Mesenchymal stem cell (in vitro differentiated cells and primary cell): ENCODE measurements at regions not wholly inside any gene's neighbourhood (a gene's known extent, or its start where the extent isn't known, plus 50 kb on each side); places are given as distances from the start of the nearest gene placed in this dataset.

Experiments used
- DNase-seq: peaks from one replicate; pipeline ENCODE4 v3.0.0-alpha.2; 2013
- H2AFZ ChIP-seq: one replicate; pipeline ENCODE4 v1.6.1; 2013; ENCODE audit warnings: low read depth, mild to moderate bottlenecking, control low read depth, inconsistent platforms, low read length, moderate library complexity
- H2AK5ac ChIP-seq: 2 replicates; pipeline ENCODE4 v1.6.1; 2013; ENCODE audit warnings: low read length, moderate library complexity, mild to moderate bottlenecking, inconsistent platforms; ENCODE audit not compliant: severe bottlenecking
- H2BK120ac ChIP-seq: one replicate; pipeline ENCODE4 v1.6.1; 2013; ENCODE audit warnings: low read depth, mild to moderate bottlenecking, inconsistent platforms, low read length, moderate library complexity
- H2BK12ac ChIP-seq, 2 experiments: one replicate each; pipeline ENCODE4 v1.6.1; 2013; ENCODE audit warnings: inconsistent platforms in 2 of 2, low read length in 2 of 2, mild to moderate bottlenecking in 2 of 2, moderate library complexity in 2 of 2, control low read depth in 1 of 2
- H2BK15ac ChIP-seq: one replicate; pipeline ENCODE4 v1.6.1; 2013; ENCODE audit warnings: mild to moderate bottlenecking, low read depth, inconsistent platforms; ENCODE audit not compliant: poor library complexity, severe bottlenecking
- H2BK5ac ChIP-seq: 2 replicates; pipeline ENCODE4 v1.6.1; 2013; ENCODE audit warnings: low read depth, mild to moderate bottlenecking, low read length, control low read depth, inconsistent platforms; ENCODE audit not compliant: poor library complexity, severe bottlenecking
- H3K14ac ChIP-seq, 2 experiments: one replicate each; pipeline ENCODE4 v1.6.1; 2013; ENCODE audit warnings: inconsistent platforms in 2 of 2, low read length in 2 of 2, control low read depth in 1 of 2, mild to moderate bottlenecking in 1 of 2, moderate library complexity in 1 of 2
- H3K18ac ChIP-seq, 2 experiments: one replicate each; pipeline ENCODE4 v1.6.1; 2013; ENCODE audit warnings: inconsistent platforms in 2 of 2, low read length in 2 of 2, control low read depth in 1 of 2, low read depth in 1 of 2, mild to moderate bottlenecking in 1 of 2
- H3K23ac ChIP-seq, 2 experiments: one replicate each; pipeline ENCODE4 v1.6.1; 2013; ENCODE audit warnings: inconsistent platforms in 2 of 2, low read length in 2 of 2, mild to moderate bottlenecking in 2 of 2, moderate library complexity in 2 of 2, control low read depth in 1 of 2
- H3K27ac ChIP-seq: 2 replicates; pipeline ENCODE4 v1.5.1; 2013; ENCODE audit warnings: mild to moderate bottlenecking, moderate library complexity, low read length, control low read depth, inconsistent platforms; ENCODE audit not compliant: poor library complexity, severe bottlenecking
- H3K27me3 ChIP-seq, 2 experiments: 2 replicates each; pipeline versions ENCODE4 v1.6.1 to v1.7.0; 2013; ENCODE audit warnings: low read length in 2 of 2, mild to moderate bottlenecking in 2 of 2, moderate library complexity in 2 of 2, control low read depth in 1 of 2, inconsistent platforms in 1 of 2; ENCODE audit not compliant: control insufficient read depth in 1 of 2, insufficient read depth in 1 of 2
- H3K36me3 ChIP-seq, 2 experiments: 2 replicates each; pipeline versions ENCODE4 v1.6.1 to v1.7.0; 2013; ENCODE audit warnings: low read length in 2 of 2, control low read depth in 1 of 2, inconsistent platforms in 1 of 2, low read depth in 1 of 2, mild to moderate bottlenecking in 1 of 2; ENCODE audit not compliant: insufficient read depth in 2 of 2, control insufficient read depth in 1 of 2
- H3K4ac ChIP-seq, 2 experiments: one replicate each; pipeline ENCODE4 v1.6.1; 2013; ENCODE audit warnings: inconsistent platforms in 2 of 2, low read length in 2 of 2, mild to moderate bottlenecking in 2 of 2, moderate library complexity in 2 of 2, control low read depth in 1 of 2, low read depth in 1 of 2
- H3K4me1 ChIP-seq: 2 replicates; pipeline ENCODE4 v1.6.1; 2013; ENCODE audit warnings: low read depth, low read length, control low read depth; ENCODE audit not compliant: control insufficient read depth, insufficient read depth
- H3K4me2 ChIP-seq: 2 replicates; pipeline ENCODE4 v1.6.1; 2013; ENCODE audit warnings: low read length, mild to moderate bottlenecking, inconsistent platforms; ENCODE audit not compliant: poor library complexity, severe bottlenecking
- H3K4me3 ChIP-seq, 2 experiments: 2 replicates each; pipeline versions ENCODE4 v1.5.1 to v1.7.0; 2013; ENCODE audit warnings: low read length in 2 of 2, mild to moderate bottlenecking in 2 of 2, control low read depth in 1 of 2, low read depth in 1 of 2; ENCODE audit not compliant: insufficient read depth in 1 of 2
- H3K79me1 ChIP-seq: replicated peaks from 2 replicates; pipeline ENCODE4 v1.6.1; 2013; ENCODE audit warnings: mild to moderate bottlenecking, control low read depth, low read length, inconsistent platforms; ENCODE audit not compliant: poor library complexity, severe bottlenecking
- H3K9ac ChIP-seq: 2 replicates; pipeline ENCODE4 v1.7.0; 2013; ENCODE audit warnings: mild to moderate bottlenecking, low read length, moderate library complexity
- H3K9me3 ChIP-seq: 2 replicates; pipeline ENCODE4 v1.7.0; 2013; ENCODE audit warnings: mild to moderate bottlenecking, low read length; ENCODE audit not compliant: control insufficient read depth
- H4K8ac ChIP-seq: one replicate; pipeline ENCODE4 v1.6.1; 2013; ENCODE audit warnings: inconsistent platforms, mild to moderate bottlenecking, low read length, moderate library complexity
- H4K91ac ChIP-seq: one replicate; pipeline ENCODE4 v1.6.1; 2013; ENCODE audit warnings: mild to moderate bottlenecking, low read length, inconsistent platforms
- WGBS: methylation state at CpG from one replicate; pipeline ENCODE4 v1.1.7; 2013; ENCODE audit warnings: mixed read lengths; 5-methylcytosine and 5-hydroxymethylcytosine counted together

GRCh38 chr9:97771641-97772040 lies 74.5 kb upstream of the XPA start:
- Histone ChIP-seq H3K9ac (no peak overlapping the region), H3K27ac (no peak overlapping the region), H3K23ac (no peak overlapping the region), H3K4ac (no peak overlapping the region), H3K14ac (no peak overlapping the region), H2AK5ac (no peak overlapping the region), H2BK120ac (no peak overlapping the region), H3K79me1 (no peaks in the 10 kb centered on the region), H3K4me2 (no peak overlapping the region), H3K36me3 (no peaks in the 10 kb centered on the region), H3K27me3 (peaks cover 36 to 42% of the 10 kb centered on the region in 2 experiments), H2BK5ac (no peak overlapping the region), H3K4me3 (no peak overlapping the region), H3K9me3 (no peaks in the 10 kb centered on the region), H3K18ac (no peak overlapping the region), H4K8ac (no peak overlapping the region), H2AFZ (no peak overlapping the region), H3K4me1 (no peaks in the 10 kb centered on the region), H2BK12ac (no peak overlapping the region), H4K91ac (no peak overlapping the region), H2BK15ac (no peak overlapping the region)
- WGBS = 79% methylated on average over 1 of the region's 3 CpGs
- DNase-seq = no peak

DNA sequence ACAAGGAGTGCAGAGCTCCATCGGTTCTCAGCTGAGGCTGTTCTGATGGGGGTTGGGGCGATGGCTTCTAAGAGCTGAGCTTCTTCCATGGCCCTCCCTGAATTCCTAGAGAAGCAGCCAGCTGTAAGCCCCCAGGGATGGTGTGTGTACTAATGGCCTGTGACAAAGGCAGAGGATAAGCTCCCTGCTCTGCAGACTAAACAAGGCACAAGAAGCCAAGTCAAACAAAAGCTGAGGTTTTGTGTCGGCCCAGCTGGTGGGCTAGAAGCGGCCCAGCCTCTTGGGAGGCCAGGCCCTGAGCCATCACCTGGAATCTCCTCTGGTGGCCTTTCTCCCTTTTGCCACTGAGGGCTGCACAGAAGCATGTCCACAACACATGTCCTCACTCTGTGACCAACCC lies 75.0 kb upstream of the XPA start:
- 72% methylated on average over 4 of the region's 4 CpGs for WGBS

GRCh38 chr9:97773091-97773490 lies 76.0 kb upstream of the XPA start:
- H3K27ac ChIP-seq = no peak overlapping the region
- no peak overlapping the region for H3K18ac ChIP-seq
- H2AFZ ChIP-seq = no peak overlapping the region
- no peak overlapping the region for H3K9ac ChIP-seq
- no peak overlapping the region for H2BK15ac ChIP-seq
- H2BK12ac ChIP-seq = no peak overlapping the region
- no peak overlapping the region for H2AK5ac ChIP-seq
- no peak overlapping the region for H3K14ac ChIP-seq
- H3K79me1 ChIP-seq = no peaks in the 10 kb centered on the region
- WGBS = 83% methylated on average over 3 of the region's 3 CpGs
- no peak overlapping the region for H3K4ac ChIP-seq
- no peak overlapping the region for H2BK120ac ChIP-seq
- H3K27me3 ChIP-seq = peaks cover 36 to 42% of the 10 kb centered on the region in 2 experiments
- no peak overlapping the region for H4K91ac ChIP-seq
- no peak overlapping the region for H2BK5ac ChIP-seq
- no peaks in the 10 kb centered on the region for H3K9me3 ChIP-seq
- no peak overlapping the region for H3K23ac ChIP-seq
- DNase-seq = no peak
- no peak overlapping the region for H3K4me3 ChIP-seq
- no peak overlapping the region for H3K4me2 ChIP-seq
- no peaks in the 10 kb centered on the region for H3K36me3 ChIP-seq
- H4K8ac ChIP-seq = no peak overlapping the region
- no peaks in the 10 kb centered on the region for H3K4me1 ChIP-seq

More for the DNA sequence above, 75.0 kb upstream of the XPA start:
- no peak overlapping the region for H3K27ac ChIP-seq
- no peak overlapping the region for H4K91ac ChIP-seq
- H2BK5ac ChIP-seq = no peak overlapping the region
- DNase-seq = no peak
- H3K79me1 ChIP-seq = no peaks in the 10 kb centered on the region
- no peak overlapping the region for H3K23ac ChIP-seq
- peaks cover 36 to 42% of the 10 kb centered on the region in 2 experiments for H3K27me3 ChIP-seq
- no peak overlapping the region for H3K4me3 ChIP-seq
- H2BK15ac ChIP-seq = no peak overlapping the region
- H2AK5ac ChIP-seq = no peak overlapping the region
- no peak overlapping the region for H2AFZ ChIP-seq
- H3K4me2 ChIP-seq = no peak overlapping the region
- H2BK120ac ChIP-seq = no peak overlapping the region
- no peaks in the 10 kb centered on the region for H3K36me3 ChIP-seq
- no peak overlapping the region for H4K8ac ChIP-seq
- no peak overlapping the region for H3K9ac ChIP-seq
- no peak overlapping the region for H2BK12ac ChIP-seq
- H3K4me1 ChIP-seq = no peaks in the 10 kb centered on the region
- no peak overlapping the region for H3K4ac ChIP-seq
- no peaks in the 10 kb centered on the region for H3K9me3 ChIP-seq
- H3K18ac ChIP-seq = no peak overlapping the region
- H3K14ac ChIP-seq = no peak overlapping the region

- H3K36me3 ChIP-seq = no peaks in the 10 kb centered on the region
- H3K79me1 ChIP-seq = no peaks in the 10 kb centered on the region
- no peak overlapping the region for H3K14ac ChIP-seq
- no peak overlapping the region for H3K23ac ChIP-seq
- DNase-seq = no peak
- no peaks in the 10 kb centered on the region for H3K4me1 ChIP-seq
- no peak overlapping the region for H2BK120ac ChIP-seq
- H3K18ac ChIP-seq = no peak overlapping the region
- 69% methylated on average over 3 of the region's 3 CpGs for WGBS
- H3K4me2 ChIP-seq = no peak overlapping the region
- H4K91ac ChIP-seq = no peak overlapping the region
- peaks cover 4% of the 10 kb centered on the region for H3K9me3 ChIP-seq
- no peak overlapping the region for H2BK5ac ChIP-seq
- H3K27ac ChIP-seq = no peak overlapping the region
- H2AK5ac ChIP-seq = no peak overlapping the region
- H2AFZ ChIP-seq = no peak overlapping the region
- peaks cover 36 to 42% of the 10 kb centered on the region in 2 experiments for H3K27me3 ChIP-seq
- no peak overlapping the region for H3K4me3 ChIP-seq
- H2BK15ac ChIP-seq = no peak overlapping the region
- no peak overlapping the region for H3K9ac ChIP-seq
- H2BK12ac ChIP-seq = no peak overlapping the region
- H4K8ac ChIP-seq = no peak overlapping the region
- H3K4ac ChIP-seq = no peak overlapping the region
These were observed 76.6 kb upstream of the XPA start for GRCh38 chr9:97773723-97774122.
